DMS53 treated with DMSO at 0.1 percent for 48 hours (cell line): ENCODE measurements at regions not wholly inside any gene's neighbourhood (a gene's known extent, or its start where the extent isn't known, plus 50 kb on each side); places are given as distances from the start of the nearest gene placed in this dataset.
A peak's percentile ranks its signal among the peaks of the same experiment; 100 is the strongest.

Experiments
- DNase-seq: peaks from one replicate; lab custom pipeline; 2025; ENCODE audit not compliant: unreplicated experiment; lab: John Stamatoyannopoulos, UW

DNA sequence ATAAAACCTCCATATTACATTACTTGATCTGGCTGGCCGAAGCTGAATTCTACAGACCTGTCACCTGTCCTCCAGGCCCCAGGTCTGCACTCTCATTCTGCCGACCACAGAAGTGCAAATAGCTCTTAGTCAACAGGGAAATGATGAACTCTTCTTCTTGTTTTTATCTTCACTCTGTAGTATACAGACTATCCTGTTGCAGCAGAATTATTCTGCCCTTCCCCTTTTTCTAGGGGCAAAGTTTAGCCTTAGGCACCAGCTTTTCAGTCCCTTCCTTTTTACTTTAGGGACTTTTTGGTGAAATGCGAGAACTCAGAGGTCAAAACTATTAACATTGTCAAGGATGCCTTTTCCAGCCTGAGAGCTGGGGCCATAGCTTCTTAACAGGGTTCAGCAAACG, 229.6 kb upstream of the EGLN3 start:
- DNase-seq: peak; percentile 78

DNA sequence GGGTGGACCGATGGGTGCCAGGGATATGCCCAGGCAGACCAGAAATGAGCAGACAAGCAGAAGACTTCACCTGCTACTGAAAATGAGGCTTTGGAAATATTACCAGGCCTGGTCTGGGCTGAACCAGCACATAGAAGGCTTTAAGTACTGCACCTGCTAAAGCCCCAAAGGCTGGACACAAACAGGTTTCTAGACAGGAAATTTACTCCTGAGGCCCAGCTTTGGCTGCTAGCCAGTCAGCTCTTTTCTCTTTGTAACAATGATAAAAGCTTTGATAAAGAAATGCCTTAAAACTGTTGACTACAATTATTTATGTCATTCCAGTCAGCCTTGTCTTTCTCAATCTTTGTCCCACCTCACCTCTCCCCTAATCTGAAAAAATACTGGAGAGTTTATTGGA, 228.9 kb upstream of the EGLN3 start:
- DNase-seq: peak; percentile 61

- DNase-seq: no peak
Measured at GRCh38 chr14:34177466-34177865, 226.6 kb upstream of the EGLN3 start.

- DNase-seq: no peak
Measured at GRCh38 chr14:34175574-34175973, 224.7 kb upstream of the EGLN3 start.

- DNase-seq: no peak
Measured at GRCh38 chr14:34174973-34175372, 224.1 kb upstream of the EGLN3 start.

GRCh38 chr14:34173916-34174315, 223.0 kb upstream of the EGLN3 start:
- DNase-seq: no peak

- DNase-seq: no peak
Measured at GRCh38 chr14:34172550-34173368, 221.9 kb upstream of the EGLN3 start.

DNA sequence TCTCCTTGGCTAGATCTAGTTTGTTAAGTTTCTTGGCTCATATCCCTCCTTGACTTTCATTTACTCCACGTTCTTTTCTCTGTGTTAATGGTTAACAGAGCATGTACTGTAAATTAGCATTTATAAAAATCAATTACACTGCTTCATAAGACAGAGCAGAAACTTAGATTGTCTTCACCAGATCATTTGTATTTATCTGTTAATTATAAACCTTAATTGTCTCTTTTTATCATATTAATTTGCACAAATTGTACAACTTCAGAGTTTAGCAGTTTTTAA, 221.2 kb upstream of the EGLN3 start:
- DNase-seq: no peak

DNA sequence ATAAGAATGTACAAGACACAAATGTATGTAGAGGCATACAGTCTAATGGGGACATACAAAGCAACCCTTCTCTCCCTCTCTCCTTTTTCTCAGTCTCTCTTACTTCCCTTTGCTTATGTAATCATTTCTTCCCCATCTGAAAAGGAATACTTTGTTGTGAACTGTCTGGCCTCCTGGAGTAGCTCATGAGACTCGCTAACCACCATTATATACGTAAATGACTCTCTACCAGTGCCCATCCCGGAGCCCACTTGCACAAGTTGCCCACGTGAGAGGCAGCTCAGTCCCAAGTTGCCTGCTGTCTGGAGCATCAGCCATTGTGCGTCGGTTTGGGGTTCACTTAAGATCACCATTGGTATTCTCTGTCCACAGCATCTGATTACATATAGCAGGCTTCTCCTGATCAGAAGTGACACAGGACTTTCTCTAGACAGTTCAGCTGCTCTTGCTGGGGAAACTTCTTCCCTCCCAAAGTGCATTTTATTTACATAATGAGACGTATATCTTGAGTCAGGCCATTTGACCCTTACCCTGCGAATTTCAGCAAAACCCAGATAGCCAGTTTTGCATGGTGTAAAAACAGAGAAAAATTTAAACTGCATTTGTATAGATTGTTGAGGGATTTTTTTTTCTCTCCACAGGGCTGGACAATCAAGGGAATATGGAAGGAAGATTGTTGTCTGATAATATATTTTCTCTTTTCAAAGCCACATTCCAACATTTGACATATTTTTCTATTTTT, 220.7 kb upstream of the EGLN3 start:
- no peak for DNase-seq

DNA sequence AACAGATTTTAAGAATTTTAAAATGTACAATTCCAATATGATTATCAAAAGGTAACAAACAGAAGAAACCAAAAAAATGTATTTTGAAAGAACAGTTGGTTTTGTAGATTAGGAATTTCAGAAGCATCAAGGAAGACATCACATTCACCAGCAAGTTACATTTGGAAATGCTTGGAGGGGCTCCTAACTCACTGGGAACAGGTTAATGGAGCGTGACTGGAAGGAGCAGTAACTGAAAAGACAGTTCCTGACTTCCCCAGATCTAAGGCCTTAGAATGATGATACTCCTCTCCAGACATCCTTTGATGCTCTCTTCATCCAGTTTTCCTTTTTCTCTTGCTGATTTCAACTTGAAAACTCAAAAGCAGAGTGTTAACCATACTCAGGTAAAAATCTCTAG, 220.0 kb upstream of the EGLN3 start:
- DNase-seq: no peak

GRCh38 chr14:34169561-34169960, 218.7 kb upstream of the EGLN3 start:
- DNase-seq: no peak

DNA sequence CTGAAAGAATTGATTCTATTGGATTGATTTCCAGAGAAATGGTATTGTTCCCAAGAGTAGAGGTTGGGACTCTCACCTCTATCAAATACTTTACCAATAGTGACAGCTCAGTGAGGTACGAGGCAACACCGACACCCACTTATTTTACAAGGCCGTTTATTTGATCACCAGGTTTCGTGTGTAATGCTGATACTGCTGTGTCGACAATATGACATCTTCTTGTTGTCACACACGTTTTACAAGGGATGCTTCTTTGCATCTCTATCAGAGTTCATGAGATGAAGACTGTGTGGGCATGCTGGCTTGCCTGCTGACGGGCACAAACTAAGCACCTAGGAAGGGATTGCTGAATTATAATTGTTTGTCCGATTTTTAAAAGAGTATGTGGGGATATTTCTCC, 217.8 kb upstream of the EGLN3 start:
- DNase-seq: no peak

DNA sequence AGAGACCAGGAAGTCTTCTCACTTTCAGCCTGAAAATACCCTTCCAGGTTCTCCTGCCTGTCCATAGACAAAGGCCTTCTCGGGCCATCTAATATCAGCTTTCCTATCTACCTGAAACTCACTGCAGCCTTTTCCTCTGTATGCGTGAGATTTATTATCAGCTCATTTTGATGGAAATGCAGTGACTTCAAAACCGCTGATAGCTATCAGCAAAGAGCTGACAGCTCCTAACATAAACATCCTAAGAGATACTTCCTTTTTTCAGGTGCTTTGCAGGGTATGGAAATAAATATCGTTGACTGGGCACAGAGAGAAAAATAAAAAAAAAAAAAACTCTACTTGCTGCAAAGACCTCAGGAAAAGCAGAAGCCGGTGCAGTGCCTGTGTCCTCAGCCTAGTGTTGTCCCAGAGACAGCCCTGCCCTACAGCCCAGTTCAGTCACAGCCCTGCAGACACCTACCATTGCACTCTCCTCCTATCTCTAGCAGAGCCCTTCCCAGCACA, 215.0 kb upstream of the EGLN3 start:
- DNase-seq: no peak

DNA sequence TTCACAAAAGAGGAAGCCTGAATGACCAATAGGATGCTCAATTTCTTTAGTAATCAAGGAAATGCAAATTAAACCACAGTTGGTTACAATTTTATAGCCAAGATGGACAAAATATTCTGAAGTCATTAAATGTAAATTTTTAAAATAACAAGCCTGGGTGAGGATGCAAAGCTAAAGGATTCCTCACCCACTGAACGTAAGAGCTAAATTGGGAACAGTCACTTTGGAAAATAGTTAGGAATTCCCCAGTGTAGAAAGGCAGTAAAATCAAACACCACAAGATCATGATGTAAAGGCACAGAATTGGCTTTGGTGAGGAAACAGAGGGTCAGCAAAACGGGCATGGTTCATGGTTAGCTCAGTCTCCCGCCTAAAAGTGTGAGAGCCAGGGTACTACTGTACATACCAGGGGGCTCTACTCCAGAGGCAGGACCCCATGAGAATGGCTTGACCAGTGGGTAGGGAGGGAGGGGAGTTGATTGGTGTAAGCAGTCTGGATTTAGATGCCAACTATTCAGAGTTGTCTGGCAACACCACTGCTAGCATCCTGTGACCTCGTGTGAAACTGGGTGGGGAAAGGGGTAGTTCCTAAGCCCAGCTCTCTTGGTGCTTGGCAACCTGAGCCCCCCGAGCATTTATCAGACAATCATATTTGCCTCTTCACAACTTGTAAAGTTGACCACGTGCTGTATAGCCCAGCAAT, 213.4 kb upstream of the EGLN3 start:
- DNase-seq: no peak

GRCh38 chr14:34161351-34162082, 210.6 kb upstream of the EGLN3 start:
- no peak for DNase-seq

GRCh38 chr14:34160619-34161018, 209.7 kb upstream of the EGLN3 start:
- DNase-seq: no peak

GRCh38 chr14:34157651-34158050, 206.8 kb upstream of the EGLN3 start:
- no peak for DNase-seq

GRCh38 chr14:34147461-34147860, 196.6 kb upstream of the EGLN3 start:
- DNase-seq: no peak

GRCh38 chr14:34140127-34140526, 189.3 kb upstream of the EGLN3 start:
- peak; percentile 31 for DNase-seq

- DNase-seq: peak; percentile 46
Measured at GRCh38 chr14:34139160-34140121, 188.6 kb upstream of the EGLN3 start.
